CD14-positive monocyte (primary cell): ENCODE measurements at regions not wholly inside any gene's neighbourhood (a gene's known extent, or its start where the extent isn't known, plus 50 kb on each side); places are given as distances from the start of the nearest gene placed in this dataset.
A peak's percentile ranks its signal among the peaks of the same experiment; 100 is the strongest.

Experiments used
- DNase-seq, 3 donors: peaks; one replicate each; pipeline ENCODE4 v3.0.0-alpha.2; 2011 to 2022
- H2AFZ ChIP-seq: 2 replicates; pipeline ENCODE4 v1.6.0; 2012; ENCODE audit warnings: mild to moderate bottlenecking, low read depth, low read length, inconsistent platforms; ENCODE audit not compliant: insufficient read depth, poor library complexity, severe bottlenecking
- H3K27ac ChIP-seq, 2 donors: 1 replicate in 1 of 2; 2 replicates in 1 of 2; pipeline ENCODE4 v1.5.1; 2012 to 2013; ENCODE audit warnings: low read length in 2 of 2, control low read depth in 1 of 2, inconsistent platforms in 1 of 2, low read depth in 1 of 2, mild to moderate bottlenecking in 1 of 2
- H3K27me3 ChIP-seq, 2 donors: one replicate each; pipeline versions ENCODE4 v1.6.0 to v1.6.1; 2011 to 2013; ENCODE audit warnings: low read length in 2 of 2; ENCODE audit not compliant: control insufficient read depth in 2 of 2, insufficient read depth in 2 of 2
- H3K36me3 ChIP-seq, 2 donors: replicated peaks in 1 of 2; 1 replicate in 1 of 2; 2 replicates in 1 of 2; pipeline versions ENCODE4 v1.5.1 to v1.6.1; 2012 to 2013; ENCODE audit warnings: low read length in 2 of 2, control low read depth in 1 of 2, inconsistent platforms in 1 of 2, mild to moderate bottlenecking in 1 of 2; ENCODE audit not compliant: insufficient read depth in 2 of 2, control insufficient read depth in 1 of 2
- H3K4me1 ChIP-seq, 2 donors: 1 replicate in 1 of 2; 2 replicates in 1 of 2; pipeline versions ENCODE4 v1.5.1 to v1.6.1; 2012 to 2013; ENCODE audit warnings: low read length in 2 of 2, control low read depth in 1 of 2, inconsistent platforms in 1 of 2, mild to moderate bottlenecking in 1 of 2, moderate library complexity in 1 of 2; ENCODE audit not compliant: insufficient read depth in 2 of 2, control insufficient read depth in 1 of 2
- H3K4me2 ChIP-seq: replicated peaks from 2 replicates; pipeline ENCODE3; 2012; ENCODE audit warnings: low read length, moderate library complexity, mild to moderate bottlenecking; ENCODE audit not compliant: poor library complexity, severe bottlenecking; ENCODE audit errors: extremely low read depth
- H3K4me3 ChIP-seq, 3 experiments: fragments of 200-600 bp in 1 of 3; sonication (generic) in 1 of 3; replicated peaks in 1 of 3; 1 replicate in 2 of 3; 2 replicates in 1 of 3; pipeline ENCODE4 v1.5.1; 2011 to 2013; ENCODE audit warnings: low read length in 3 of 3, mild to moderate bottlenecking in 3 of 3, control low read depth in 2 of 3, low read depth in 2 of 3, inconsistent platforms in 1 of 3, moderate library complexity in 1 of 3
- H3K79me2 ChIP-seq: 2 replicates; pipeline ENCODE4 v1.6.0; 2012; ENCODE audit warnings: mild to moderate bottlenecking, control low read depth, inconsistent platforms, low read length, moderate library complexity; ENCODE audit not compliant: insufficient read depth
- H3K9ac ChIP-seq: 2 replicates; pipeline ENCODE4 v1.6.0; 2017; ENCODE audit warnings: low read length, mild to moderate bottlenecking; ENCODE audit not compliant: insufficient read depth, poor library complexity, severe bottlenecking
- H3K9me3 ChIP-seq, 2 donors: replicated peaks in 1 of 2; 1 replicate in 1 of 2; 2 replicates in 1 of 2; pipeline versions ENCODE4 v1.5.1 to v1.6.1; 2012 to 2013; ENCODE audit warnings: low read length in 2 of 2, control low read depth in 1 of 2; ENCODE audit not compliant: control insufficient read depth in 1 of 2, insufficient read depth in 1 of 2
- H4K20me1 ChIP-seq: 2 replicates; pipeline ENCODE4 v1.6.0; 2012; ENCODE audit warnings: mild to moderate bottlenecking, low read length, control low read depth, moderate library complexity; ENCODE audit not compliant: insufficient read depth
- H3K27ac Mint-ChIP-seq, 7 donors: one replicate each; pipeline ENCODE4 v1.8.0; 2020; ENCODE audit warnings: mild to moderate bottlenecking in 7 of 7, mixed read lengths in 7 of 7, moderate library complexity in 6 of 7, inconsistent platforms in 2 of 7
- H3K27me3 Mint-ChIP-seq, 3 donors: one replicate each; pipeline ENCODE4 v1.8.0; 2021 to 2022; ENCODE audit warnings: low read depth in 3 of 3, mild to moderate bottlenecking in 3 of 3, mixed read lengths in 3 of 3, moderate library complexity in 3 of 3, inconsistent platforms in 1 of 3
- H3K36me3 Mint-ChIP-seq, 2 donors: one replicate each; pipeline ENCODE4 v1.8.0; 2020; ENCODE audit warnings: mixed read lengths in 2 of 2, inconsistent platforms in 1 of 2, mild to moderate bottlenecking in 1 of 2
- H3K4me1 Mint-ChIP-seq: one replicate; pipeline ENCODE4 v1.8.0; 2020; ENCODE audit warnings: mild to moderate bottlenecking, mixed read lengths
- H3K4me3 Mint-ChIP-seq, 2 donors: one replicate each; pipeline ENCODE4 v1.8.0; 2020; ENCODE audit warnings: mild to moderate bottlenecking in 2 of 2, mixed read lengths in 2 of 2, moderate library complexity in 1 of 2
- H3K9me3 Mint-ChIP-seq, 7 donors: one replicate each; pipeline ENCODE4 v1.8.0; 2020 to 2022; ENCODE audit warnings: mixed read lengths in 7 of 7, mild to moderate bottlenecking in 6 of 7, moderate library complexity in 6 of 7, inconsistent platforms in 2 of 7
- CTCF ChIP-seq: fragments of 200-600 bp; IDR thresholded peaks from one replicate; pipeline ENCODE4 v1.8.0; 2022; ENCODE audit warnings: antibody characterized with exemption, mild to moderate bottlenecking
- WGBS: methylation state at CpG from one replicate; pipeline ENCODE4 v1.1.5; 2013; ENCODE audit warnings: missing lambda C conversion rate; ENCODE audit not compliant: insufficient coverage; 5-methylcytosine and 5-hydroxymethylcytosine counted together
- intact Hi-C, 2 donors: fragments of 100-400 bp; cut with micrococcal nuclease; formaldehyde crosslinking; loops; one replicate each; pipeline versions ENCODE4 v1.15.0 to v1.15.1; 2023

DNA sequence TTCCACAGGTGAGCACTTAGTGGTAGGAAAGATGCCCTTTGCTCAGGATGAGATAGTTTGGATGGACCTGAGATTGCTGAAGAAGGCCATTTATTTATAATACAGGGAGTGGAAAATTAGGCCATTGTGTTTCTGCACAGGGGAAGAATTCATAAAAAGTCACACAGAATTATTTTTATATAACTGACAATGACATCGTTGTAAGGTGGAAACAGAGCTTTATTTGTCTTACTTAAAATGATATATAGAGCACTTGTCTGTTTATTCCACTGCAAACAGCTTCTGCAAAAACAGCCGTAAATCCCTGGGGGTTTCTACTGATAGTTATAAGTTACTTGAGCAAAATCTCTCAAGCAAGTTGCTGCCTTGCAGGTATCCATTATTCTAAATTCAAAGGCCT, 158.1 kb upstream of the ZNF521 start:
- no peak for DNase-seq
- Histone ChIP-seq H3K27ac (no peak overlapping the region), H3K36me3 (no peaks in the 10 kb centered on the region), H4K20me1 (no peaks in the 10 kb centered on the region), H3K4me2 (no peak overlapping the region), H3K79me2 (no peaks in the 10 kb centered on the region), H3K4me3 (no peak overlapping the region), H3K4me1 (no peaks in the 10 kb centered on the region), H3K9ac (no peak overlapping the region), H3K27me3 (no peaks in the 10 kb centered on the region), H2AFZ (no peak overlapping the region), H3K9me3 (peaks cover 0 to 2% of the 10 kb centered on the region in 2 donors)
- Mint-ChIP-seq H3K4me3 (no peak overlapping the region), H3K4me1 (no peaks in the 10 kb centered on the region), H3K9me3 (peaks cover 0 to 5% (median 2%) of the 10 kb centered on the region in 7 donors), H3K27ac (no peak overlapping the region), H3K27me3 (no peaks in the 10 kb centered on the region), H3K36me3 (no peaks in the 10 kb centered on the region)
- no CpG with 5 or more reads among the region's 2 CpGs for WGBS
- intact Hi-C loops = no loop called here
- TF ChIP-seq CTCF = no peak

- Histone ChIP-seq H3K4me2 (peak overlapping the region; percentile 60), H3K27me3 (no peaks in the 10 kb centered on the region), H4K20me1 (no peaks in the 10 kb centered on the region), H3K4me3 (peak overlapping the region in 1 of 3 experiments; percentile 49), H3K79me2 (no peaks in the 10 kb centered on the region), H3K4me1 (peaks cover 4 to 5% of the 10 kb centered on the region in 2 donors), H3K36me3 (no peaks in the 10 kb centered on the region), H2AFZ (peak overlapping the region; percentile 77), H3K27ac (no peak overlapping the region), H3K9ac (no peak overlapping the region), H3K9me3 (no peaks in the 10 kb centered on the region)
- Mint-ChIP-seq H3K4me3 (peak overlapping the region; percentile 14 to 75), H3K27ac (no peak overlapping the region), H3K27me3 (peaks cover 2 to 8% (median 2%) of the 10 kb centered on the region in 3 donors), H3K4me1 (peaks cover 8% of the 10 kb centered on the region), H3K9me3 (peaks cover 0 to 5% (median 0%) of the 10 kb centered on the region in 7 donors), H3K36me3 (no peaks in the 10 kb centered on the region)
- 13% methylated on average over 3 of the region's 11 CpGs for WGBS
- TF ChIP-seq CTCF = no peak
- intact Hi-C loops = no loop called here
- DNase-seq = no peak
Measured at GRCh38 chr18:25503567-25504081, 151.7 kb upstream of the ZNF521 start.
